ENCODE measurements at regions not wholly inside any gene's neighbourhood (a gene's known extent, or its start where the extent isn't known, plus 50 kb on each side); places are given as distances from the start of the nearest gene placed in this dataset.

DNA sequence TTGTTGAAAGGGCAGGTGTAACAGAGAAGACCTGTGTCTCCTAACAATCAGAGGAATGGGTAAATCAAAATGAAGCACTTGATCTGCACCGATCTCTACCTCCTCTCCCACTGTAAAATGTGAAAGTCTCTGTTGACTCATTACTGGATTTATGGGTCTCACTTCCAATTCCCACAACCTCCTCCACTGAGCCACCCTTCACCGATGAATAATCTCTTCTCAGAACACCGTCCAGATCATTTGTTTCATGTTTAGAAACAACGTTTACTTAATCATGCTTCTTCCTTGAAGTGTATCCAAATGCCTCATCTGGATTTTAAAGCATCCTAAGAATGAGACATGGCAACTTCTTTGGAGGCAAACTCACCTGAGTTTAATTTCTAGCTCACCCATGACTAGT lies 643.6 kb downstream of the ETS1 start:
- TF ChIP-seq, protein P1, sequence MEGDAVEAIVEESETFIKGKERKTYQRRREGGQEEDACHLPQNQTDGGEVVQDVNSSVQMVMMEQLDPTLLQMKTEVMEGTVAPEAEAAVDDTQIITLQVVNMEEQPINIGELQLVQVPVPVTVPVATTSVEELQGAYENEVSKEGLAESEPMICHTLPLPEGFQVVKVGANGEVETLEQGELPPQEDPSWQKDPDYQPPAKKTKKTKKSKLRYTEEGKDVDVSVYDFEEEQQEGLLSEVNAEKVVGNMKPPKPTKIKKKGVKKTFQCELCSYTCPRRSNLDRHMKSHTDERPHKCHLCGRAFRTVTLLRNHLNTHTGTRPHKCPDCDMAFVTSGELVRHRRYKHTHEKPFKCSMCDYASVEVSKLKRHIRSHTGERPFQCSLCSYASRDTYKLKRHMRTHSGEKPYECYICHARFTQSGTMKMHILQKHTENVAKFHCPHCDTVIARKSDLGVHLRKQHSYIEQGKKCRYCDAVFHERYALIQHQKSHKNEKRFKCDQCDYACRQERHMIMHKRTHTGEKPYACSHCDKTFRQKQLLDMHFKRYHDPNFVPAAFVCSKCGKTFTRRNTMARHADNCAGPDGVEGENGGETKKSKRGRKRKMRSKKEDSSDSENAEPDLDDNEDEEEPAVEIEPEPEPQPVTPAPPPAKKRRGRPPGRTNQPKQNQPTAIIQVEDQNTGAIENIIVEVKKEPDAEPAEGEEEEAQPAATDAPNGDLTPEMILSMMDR (conservative IDR thresholded peaks at IDR 0.05; ENCODE audit: low read length), result no peak
- TF ChIP-seq EZH2phosphoT487 (IDR thresholded peaks at IDR 0.05; ENCODE audit: borderline replicate concordance), result no peak
